Neuronal stem cell (in vitro differentiated cells): ENCODE measurements at regions not wholly inside any gene's neighbourhood (a gene's known extent, or its start where the extent isn't known, plus 50 kb on each side); places are given as distances from the start of the nearest gene placed in this dataset.

Experiments used
- DNase-seq: peaks from one replicate; pipeline ENCODE4 v3.0.0-alpha.2; 2013; ENCODE audit warnings: low spot score
- H2AFZ ChIP-seq: one replicate; pipeline ENCODE4 v1.6.1; 2013; ENCODE audit warnings: mild to moderate bottlenecking, low read length, inconsistent platforms
- H2AK5ac ChIP-seq: 2 replicates; pipeline ENCODE4 v1.6.1; 2013; ENCODE audit warnings: low read depth, mild to moderate bottlenecking, inconsistent platforms, low read length, moderate library complexity, mixed read lengths
- H2BK120ac ChIP-seq: 2 replicates; pipeline ENCODE4 v1.6.1; 2013; ENCODE audit warnings: low read depth, mild to moderate bottlenecking, inconsistent platforms, low read length, moderate library complexity, mixed read lengths
- H2BK12ac ChIP-seq: one replicate; pipeline ENCODE4 v1.6.1; 2013; ENCODE audit warnings: low read length, inconsistent platforms
- H2BK15ac ChIP-seq: 2 replicates; pipeline ENCODE4 v1.6.1; 2013; ENCODE audit warnings: mild to moderate bottlenecking, low read length, inconsistent platforms, mixed read lengths
- H2BK5ac ChIP-seq: one replicate; pipeline ENCODE4 v1.6.1; 2013; ENCODE audit warnings: inconsistent platforms, mild to moderate bottlenecking, low read length, moderate library complexity
- H3K14ac ChIP-seq: one replicate; pipeline ENCODE4 v1.6.1; 2013; ENCODE audit warnings: low read length, inconsistent platforms
- H3K18ac ChIP-seq: 2 replicates; pipeline ENCODE4 v1.6.1; 2013; ENCODE audit warnings: low read length, inconsistent platforms
- H3K23ac ChIP-seq: 2 replicates; pipeline ENCODE4 v1.6.1; 2013; ENCODE audit warnings: low read depth, mild to moderate bottlenecking, mixed read lengths, low read length, inconsistent platforms; ENCODE audit not compliant: poor library complexity
- H3K27ac ChIP-seq: replicated peaks from 3 replicates; pipeline ENCODE4 v1.5.1; 2013; ENCODE audit warnings: low read length, inconsistent platforms
- H3K27me3 ChIP-seq, 3 experiments: 2 replicates each; pipeline ENCODE4 v1.6.1; 2013; ENCODE audit warnings: low read length in 3 of 3, mild to moderate bottlenecking in 2 of 3, inconsistent platforms in 1 of 3, low read depth in 1 of 3, mixed read lengths in 1 of 3, moderate library complexity in 1 of 3; ENCODE audit not compliant: control insufficient read depth in 3 of 3, insufficient read depth in 3 of 3
- H3K36me3 ChIP-seq, 2 donors: replicated peaks in 1 of 2; 2 replicates each; pipeline ENCODE4 v1.6.1; 2013; ENCODE audit warnings: low read length in 2 of 2; ENCODE audit not compliant: control insufficient read depth in 2 of 2, insufficient read depth in 2 of 2
- H3K4ac ChIP-seq: 2 replicates; pipeline ENCODE4 v1.6.1; 2013; ENCODE audit warnings: inconsistent platforms, mild to moderate bottlenecking, low read length, moderate library complexity
- H3K4me1 ChIP-seq, 2 donors: 1 replicate in 1 of 2; 2 replicates in 1 of 2; pipeline ENCODE4 v1.6.1; 2013; ENCODE audit warnings: low read length in 2 of 2, low read depth in 1 of 2; ENCODE audit not compliant: control insufficient read depth in 2 of 2, insufficient read depth in 1 of 2
- H3K4me2 ChIP-seq: one replicate; pipeline ENCODE4 v1.6.1; 2013; ENCODE audit warnings: mild to moderate bottlenecking, low read length, inconsistent platforms; ENCODE audit not compliant: insufficient read depth, poor library complexity, severe bottlenecking
- H3K4me3 ChIP-seq, 2 donors: 2 replicates each; pipeline ENCODE4 v1.5.1; 2013; ENCODE audit warnings: low read length in 2 of 2, mild to moderate bottlenecking in 2 of 2, inconsistent platforms in 1 of 2, moderate library complexity in 1 of 2
- H3K79me1 ChIP-seq: one replicate; pipeline ENCODE4 v1.6.1; 2013; ENCODE audit warnings: low read depth, mild to moderate bottlenecking, inconsistent platforms, low read length, moderate library complexity
- H3K9ac ChIP-seq: one replicate; pipeline ENCODE4 v1.6.1; 2013; ENCODE audit warnings: mild to moderate bottlenecking, low read depth, low read length, inconsistent platforms; ENCODE audit not compliant: poor library complexity
- H3K9me3 ChIP-seq, 2 donors: replicated peaks in 1 of 2; 2 replicates each; pipeline versions ENCODE3 to v1.6.1; 2013; ENCODE audit warnings: low read length in 2 of 2, mild to moderate bottlenecking in 2 of 2, inconsistent platforms in 1 of 2, low read depth in 1 of 2, mixed read lengths in 1 of 2, moderate library complexity in 1 of 2; ENCODE audit not compliant: control insufficient read depth in 2 of 2, insufficient read depth in 1 of 2
- H4K8ac ChIP-seq: one replicate; pipeline ENCODE4 v1.6.1; 2013; ENCODE audit warnings: low read depth, mild to moderate bottlenecking, inconsistent platforms, low read length, moderate library complexity
- H4K91ac ChIP-seq: one replicate; pipeline ENCODE4 v1.6.1; 2013; ENCODE audit warnings: low read length, low read depth, mild to moderate bottlenecking, inconsistent platforms; ENCODE audit not compliant: poor library complexity
- WGBS, 2 donors: extraction: QIAGEN DNeasy Blood & Tissue Kit; methylation state at CpG; one replicate each; pipeline ENCODE4 v1.1.7; 2013; ENCODE audit warnings: missing lambda C conversion rate in 2 of 2, mixed read lengths in 1 of 2; ENCODE audit not compliant: insufficient read length in 2 of 2, insufficient replicate concordance in 1 of 2; ENCODE audit errors: extremely low coverage in 2 of 2; 5-methylcytosine and 5-hydroxymethylcytosine counted together

GRCh38 chr17:79560527-79560926 is 50.3 kb downstream of the RBFOX3 start:
- Histone ChIP-seq H3K4me3 (no peak overlapping the region), H2BK12ac (no peak overlapping the region), H3K79me1 (no peaks in the 10 kb centered on the region), H3K9me3 (peaks cover 0 to 2% of the 10 kb centered on the region in 2 donors), H3K23ac (no peak overlapping the region), H2BK120ac (no peak overlapping the region), H4K91ac (no peak overlapping the region), H3K4me2 (no peak overlapping the region), H3K14ac (no peak overlapping the region), H4K8ac (peak overlapping the region; percentile 70), H3K36me3 (no peaks in the 10 kb centered on the region), H3K4me1 (peaks cover 0 to 12% of the 10 kb centered on the region in 2 donors), H3K27ac (no peak overlapping the region), H3K4ac (no peak overlapping the region), H2AFZ (no peak overlapping the region), H3K18ac (peak overlapping the region; percentile 16), H2BK5ac (no peak overlapping the region), H3K9ac (no peak overlapping the region), H2AK5ac (no peak overlapping the region), H3K27me3 (peaks cover 0 to 3% (median 0%) of the 10 kb centered on the region in 3 experiments), H2BK15ac (no peak overlapping the region)
- no CpG with 5 or more reads among the region's 13 CpGs for WGBS, 2 donors
- DNase-seq = no peak

- no peak overlapping the region for H3K4me3 ChIP-seq
- no peak overlapping the region for H4K8ac ChIP-seq
- H3K79me1 ChIP-seq = no peaks in the 10 kb centered on the region
- no peak overlapping the region for H3K27ac ChIP-seq
- no peak overlapping the region for H2BK12ac ChIP-seq
- no peak overlapping the region for H3K18ac ChIP-seq
- H3K27me3 ChIP-seq = peaks cover 0 to 3% (median 0%) of the 10 kb centered on the region in 3 experiments
- no peak overlapping the region for H2BK5ac ChIP-seq
- no peak overlapping the region for H3K23ac ChIP-seq
- no peak overlapping the region for H2BK120ac ChIP-seq
- DNase-seq = no peak
- no peak overlapping the region for H4K91ac ChIP-seq
- H3K4me1 ChIP-seq = peaks cover 0 to 12% of the 10 kb centered on the region in 2 donors
- no peak overlapping the region for H2AK5ac ChIP-seq
- peaks cover 0 to 4% of the 10 kb centered on the region in 2 donors for H3K9me3 ChIP-seq
- H3K4me2 ChIP-seq = no peak overlapping the region
- no peaks in the 10 kb centered on the region for H3K36me3 ChIP-seq
- peak overlapping the region; percentile 12 for H3K9ac ChIP-seq
- no peak overlapping the region for H3K14ac ChIP-seq
- H3K4ac ChIP-seq = no peak overlapping the region
- no CpG with 5 or more reads among the region's 2 CpGs for WGBS, 2 donors
- no peak overlapping the region for H2BK15ac ChIP-seq
- no peak overlapping the region for H2AFZ ChIP-seq
Measured at GRCh38 chr17:79559111-79559887, 51.6 kb downstream of the RBFOX3 start.

GRCh38 chr17:79558091-79558900 is 52.6 kb downstream of the RBFOX3 start:
- Histone ChIP-seq H3K23ac (no peak overlapping the region), H3K4me3 (no peak overlapping the region), H3K4me1 (peaks cover 0 to 12% of the 10 kb centered on the region in 2 donors), H3K36me3 (no peaks in the 10 kb centered on the region), H3K9ac (peak overlapping the region; percentile 63), H3K4me2 (no peak overlapping the region), H4K91ac (no peak overlapping the region), H2BK15ac (no peak overlapping the region), H2BK120ac (no peak overlapping the region), H2BK5ac (no peak overlapping the region), H2AK5ac (peak overlapping the region; percentile 71), H3K9me3 (peaks cover 0 to 4% of the 10 kb centered on the region in 2 donors), H4K8ac (no peak overlapping the region), H2BK12ac (no peak overlapping the region), H3K27ac (no peak overlapping the region), H2AFZ (no peak overlapping the region), H3K27me3 (peaks cover 0 to 3% (median 0%) of the 10 kb centered on the region in 3 experiments), H3K4ac (no peak overlapping the region), H3K18ac (peak overlapping the region; percentile 92), H3K14ac (peak overlapping the region; percentile 39), H3K79me1 (no peaks in the 10 kb centered on the region)
- no CpG with 5 or more reads among the region's 24 CpGs for WGBS, 2 donors
- DNase-seq = no peak
